Endothelial cell of umbilical vein (primary cell): ENCODE measurements at regions not wholly inside any gene's neighbourhood (a gene's known extent, or its start where the extent isn't known, plus 50 kb on each side); places are given as distances from the start of the nearest gene placed in this dataset.

ENCODE experiments used
- EZH2 ChIP-seq: IDR thresholded peaks from 2 replicates; pipeline ENCODE4 v1.6.1; 2012; ENCODE audit warnings: borderline replicate concordance, low read depth, mild to moderate bottlenecking, moderate library complexity, low read length, inconsistent platforms; ENCODE audit not compliant: severe bottlenecking
- POLR2A ChIP-seq: IDR thresholded peaks from 2 replicates; pipeline ENCODE4 v1.6.1; 2012; ENCODE audit warnings: low read depth, mild to moderate bottlenecking, control low read depth, low read length
- POLR2AphosphoS5 ChIP-seq: IDR thresholded peaks from 2 replicates; pipeline ENCODE4 v1.6.1; 2012; ENCODE audit warnings: low read depth, mild to moderate bottlenecking, control low read depth, low read length, moderate library complexity; ENCODE audit not compliant: insufficient read depth
- TF ChIP-seq, protein P1 (sequence below), 2 donors: IDR thresholded peaks; 1 replicate in 1 of 2; 2 replicates in 1 of 2; pipeline ENCODE4 v1.5.1; 2011; ENCODE audit warnings: low read length in 2 of 2, mild to moderate bottlenecking in 2 of 2, moderate library complexity in 2 of 2, control low read depth in 1 of 2, inconsistent platforms in 1 of 2, low read depth in 1 of 2; ENCODE audit not compliant: insufficient read depth in 1 of 2; ENCODE audit errors: extremely low read depth in 1 of 2

DNA sequence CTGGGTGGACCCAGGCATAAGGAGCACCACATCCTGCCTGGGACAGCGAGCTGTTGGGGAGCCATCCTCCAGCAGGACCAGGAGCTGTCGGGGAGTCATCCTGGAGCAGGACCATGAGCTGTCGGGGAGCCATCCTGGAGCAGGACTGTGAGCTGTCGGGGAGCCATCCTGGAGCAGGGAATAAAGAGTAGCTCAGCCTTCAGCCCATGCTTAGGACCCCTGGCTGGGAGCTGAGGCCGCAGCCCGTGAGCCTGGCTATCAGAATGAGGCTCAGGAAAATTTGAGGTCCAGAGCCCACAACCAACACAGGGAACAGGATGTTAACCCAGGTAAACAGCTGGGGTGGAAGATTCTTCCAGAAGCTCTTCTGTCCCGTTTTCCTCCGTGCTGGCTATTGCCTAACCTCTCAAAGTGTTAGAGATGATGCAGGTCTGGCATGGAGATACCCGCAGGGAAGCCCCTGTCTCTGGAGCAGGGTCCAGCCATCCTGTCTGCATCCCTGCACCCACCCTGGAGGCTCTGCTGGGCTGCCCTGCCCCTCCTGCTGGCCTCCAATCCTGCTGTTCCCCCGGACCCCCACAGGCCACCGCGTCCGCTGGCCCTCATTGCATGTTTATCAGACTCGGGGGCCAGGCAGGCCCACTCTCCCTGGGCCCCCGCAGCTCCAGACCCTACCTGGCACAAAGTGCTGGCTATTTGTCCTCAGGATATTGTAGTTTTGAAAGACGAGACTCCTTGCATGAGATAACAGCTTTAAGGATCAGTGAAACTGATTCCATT, 243.5 kb upstream of the MYT1L start:
- TF ChIP-seq POLR2AphosphoS5 (no peak), POLR2A (no peak), EZH2 (no peak)
- TF ChIP-seq, protein P1, sequence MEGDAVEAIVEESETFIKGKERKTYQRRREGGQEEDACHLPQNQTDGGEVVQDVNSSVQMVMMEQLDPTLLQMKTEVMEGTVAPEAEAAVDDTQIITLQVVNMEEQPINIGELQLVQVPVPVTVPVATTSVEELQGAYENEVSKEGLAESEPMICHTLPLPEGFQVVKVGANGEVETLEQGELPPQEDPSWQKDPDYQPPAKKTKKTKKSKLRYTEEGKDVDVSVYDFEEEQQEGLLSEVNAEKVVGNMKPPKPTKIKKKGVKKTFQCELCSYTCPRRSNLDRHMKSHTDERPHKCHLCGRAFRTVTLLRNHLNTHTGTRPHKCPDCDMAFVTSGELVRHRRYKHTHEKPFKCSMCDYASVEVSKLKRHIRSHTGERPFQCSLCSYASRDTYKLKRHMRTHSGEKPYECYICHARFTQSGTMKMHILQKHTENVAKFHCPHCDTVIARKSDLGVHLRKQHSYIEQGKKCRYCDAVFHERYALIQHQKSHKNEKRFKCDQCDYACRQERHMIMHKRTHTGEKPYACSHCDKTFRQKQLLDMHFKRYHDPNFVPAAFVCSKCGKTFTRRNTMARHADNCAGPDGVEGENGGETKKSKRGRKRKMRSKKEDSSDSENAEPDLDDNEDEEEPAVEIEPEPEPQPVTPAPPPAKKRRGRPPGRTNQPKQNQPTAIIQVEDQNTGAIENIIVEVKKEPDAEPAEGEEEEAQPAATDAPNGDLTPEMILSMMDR (IDR thresholded peaks at IDR 0.05; ENCODE audit: extremely low read depth in 1 of 2, insufficient read depth in 1 of 2, low read depth in 1 of 2, low read length in 2 of 2), result no peak
